NCI-H748 treated with DMSO at 0.1 percent for 48 hours (cell line): ENCODE measurements at regions not wholly inside any gene's neighbourhood (a gene's known extent, or its start where the extent isn't known, plus 50 kb on each side); places are given as distances from the start of the nearest gene placed in this dataset.
"Not testable (repeated sequence)": the region's sequence is repeated elsewhere in the genome, so short reads cannot be mapped to it uniquely, and the experiment has no call there.

Experiments used
- DNase-seq: peaks from one replicate; lab custom pipeline; 2025; lab: John Stamatoyannopoulos, UW

DNA sequence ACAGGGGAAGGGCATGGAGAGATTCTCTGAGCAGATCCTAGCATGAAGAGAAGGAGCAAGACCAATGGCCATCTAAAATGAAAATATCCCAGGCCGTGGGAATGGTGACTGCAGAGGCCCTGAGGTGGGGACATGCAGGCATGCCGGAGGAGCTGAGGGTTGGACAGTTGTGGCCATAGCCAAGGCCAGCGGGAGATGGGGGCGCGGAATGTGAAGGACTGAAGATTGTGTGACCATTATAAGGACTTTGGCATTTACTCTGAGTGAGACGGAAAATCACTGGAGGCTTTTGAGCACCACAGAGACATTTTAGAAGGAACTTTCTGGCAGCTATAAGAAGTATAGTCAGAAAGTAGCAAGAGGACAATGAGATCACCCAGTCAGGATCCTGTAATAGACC lies 341.1 kb downstream of the SFMBT2 start:
- no peak for DNase-seq

DNA sequence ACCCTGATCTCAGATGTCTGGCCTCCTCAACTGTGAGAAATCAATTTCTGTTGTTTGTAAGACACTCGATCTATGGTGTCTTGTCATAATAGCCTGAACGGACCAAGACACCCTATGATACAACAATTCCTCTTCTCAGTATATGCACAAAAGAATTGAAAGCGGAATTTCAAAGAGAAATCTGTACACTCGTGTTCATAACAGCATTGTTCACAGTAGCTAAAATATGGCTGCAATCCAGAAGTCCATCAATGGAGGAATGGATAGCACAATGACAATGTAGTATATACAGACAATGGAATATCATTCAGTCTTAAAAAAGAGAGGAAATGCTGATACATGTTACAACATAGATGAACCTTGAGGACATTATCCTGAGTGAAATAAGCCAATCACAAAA lies 354.6 kb downstream of the SFMBT2 start:
- no peak for DNase-seq

DNA sequence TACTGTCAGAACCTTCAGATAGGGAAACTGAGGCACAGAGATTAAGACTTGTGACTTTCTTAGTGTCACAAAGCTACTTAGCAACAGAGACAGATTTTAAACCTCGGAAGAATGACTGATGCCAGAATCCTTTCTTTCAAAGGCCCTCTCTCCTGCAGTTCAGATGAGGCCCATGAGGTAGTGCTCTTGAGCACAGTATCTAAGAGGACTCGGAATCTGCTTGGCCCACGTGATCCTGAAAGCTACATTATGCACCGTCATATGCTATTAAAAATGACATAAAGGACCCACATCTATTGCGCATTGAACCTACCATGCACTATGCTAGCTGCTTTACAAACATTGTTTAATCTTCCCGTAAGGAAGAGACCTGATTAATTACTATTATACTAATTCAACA lies 355.9 kb downstream of the SFMBT2 start:
- DNase-seq: no peak

DNA sequence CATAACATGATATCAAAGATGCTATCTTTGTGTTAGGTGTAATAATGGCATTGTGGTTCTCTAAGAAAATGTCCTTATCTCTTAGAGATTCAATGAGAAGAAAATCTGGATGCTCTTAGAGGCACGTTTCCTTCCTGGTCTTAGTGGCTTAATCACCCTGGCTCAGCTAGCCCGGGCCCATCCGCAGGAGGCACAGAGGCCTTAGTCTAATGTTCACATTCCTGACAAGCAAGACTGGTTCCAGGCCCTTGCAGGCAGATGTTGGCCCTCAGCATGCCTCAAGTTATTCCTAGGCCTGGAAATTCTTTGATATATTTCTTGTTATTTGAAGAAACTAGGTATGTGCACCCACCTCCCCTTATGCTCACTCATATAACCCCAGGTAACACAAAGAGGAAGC lies 357.6 kb downstream of the SFMBT2 start:
- DNase-seq: no peak

DNA sequence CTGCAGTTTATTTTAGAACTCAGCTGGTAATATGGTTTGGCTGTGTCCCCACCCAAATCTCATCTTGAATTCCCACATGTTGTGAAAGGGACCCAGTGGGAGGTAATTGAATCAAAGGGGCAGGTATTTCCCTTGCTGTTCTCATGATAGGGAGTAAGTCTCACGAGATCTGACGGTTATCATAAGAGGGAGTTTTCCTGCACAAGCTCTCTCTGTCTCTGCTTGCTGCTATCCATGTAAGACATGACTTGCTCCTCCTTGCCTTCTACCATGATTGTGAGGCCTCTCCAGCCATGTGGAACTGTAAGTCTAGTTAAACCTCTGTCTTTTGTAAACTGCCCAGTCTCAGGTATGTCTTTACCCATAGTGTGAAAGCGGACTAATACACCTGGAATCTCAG lies 360.8 kb downstream of the SFMBT2 start:
- DNase-seq: not testable (repeated sequence)

DNA sequence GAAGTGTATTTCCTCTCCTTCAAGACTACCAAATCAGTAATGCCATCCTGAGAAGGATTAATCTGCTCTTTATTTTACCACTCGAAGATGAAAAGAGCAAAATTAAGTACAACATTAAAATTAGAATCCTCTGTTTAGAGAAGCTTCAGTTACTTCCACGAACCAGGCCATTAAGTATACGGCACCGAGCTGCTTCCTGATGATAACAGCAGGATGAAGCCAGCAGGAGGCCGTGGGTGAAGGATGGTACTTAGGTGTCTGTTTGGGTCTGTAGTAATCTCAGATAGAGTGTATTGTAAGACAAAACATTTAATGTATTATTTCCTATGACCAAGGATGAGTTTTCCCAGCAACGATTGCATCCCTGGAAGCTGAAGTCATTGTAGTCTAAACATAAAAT lies 362.8 kb downstream of the SFMBT2 start:
- no peak for DNase-seq

DNA sequence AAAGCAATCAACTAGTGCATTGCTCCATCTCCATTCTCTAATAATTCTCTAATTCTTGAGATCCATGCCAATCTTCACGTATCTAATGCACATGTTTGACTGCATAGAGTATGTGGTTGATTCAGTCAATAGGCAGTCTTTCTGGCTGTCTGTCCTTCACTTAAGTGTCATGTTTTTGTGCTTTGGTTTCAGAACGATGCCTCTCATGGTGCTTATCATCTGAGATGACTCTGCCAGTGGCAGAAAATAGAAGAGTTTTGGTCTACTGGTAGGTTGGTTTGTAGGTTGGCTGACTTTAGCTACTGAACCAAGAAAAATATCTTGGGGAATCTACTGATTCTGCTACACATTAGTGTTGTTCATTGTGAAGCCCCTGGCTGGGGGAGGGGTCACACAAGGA lies 364.2 kb downstream of the SFMBT2 start:
- DNase-seq: no peak

DNA sequence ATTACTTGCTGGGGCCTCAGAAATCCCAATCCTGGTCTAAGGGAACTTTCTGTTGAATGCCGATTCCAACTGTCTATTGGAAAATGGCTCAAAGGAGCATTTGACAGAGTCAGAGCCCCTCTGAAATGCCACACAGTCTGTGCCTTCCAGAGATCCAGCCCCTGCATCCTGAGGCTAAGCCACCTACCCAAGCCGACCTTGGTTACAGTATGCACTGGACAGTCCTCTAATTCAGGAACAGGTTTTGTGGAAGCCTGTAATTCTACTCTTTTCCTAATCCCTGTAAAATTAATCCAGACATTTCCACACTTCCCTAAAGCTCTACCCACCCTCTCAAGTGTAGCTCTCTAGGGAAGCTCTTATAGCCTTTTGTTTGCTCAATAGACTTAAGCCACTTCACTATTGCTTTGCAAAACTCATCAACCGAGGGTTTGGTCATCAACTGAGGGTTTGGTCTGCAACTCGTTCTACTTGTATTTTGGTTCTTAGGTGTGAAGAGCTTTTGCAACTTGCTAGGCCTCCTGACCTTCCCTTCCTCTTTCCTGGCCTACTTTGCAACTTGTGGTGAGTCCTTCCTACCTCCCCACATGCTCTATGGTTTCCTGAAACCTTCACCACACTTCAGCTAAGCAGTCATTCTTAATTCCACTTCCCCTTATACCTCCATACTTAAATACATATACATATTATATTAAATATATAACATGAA lies 364.8 kb downstream of the SFMBT2 start:
- DNase-seq: no peak

DNA sequence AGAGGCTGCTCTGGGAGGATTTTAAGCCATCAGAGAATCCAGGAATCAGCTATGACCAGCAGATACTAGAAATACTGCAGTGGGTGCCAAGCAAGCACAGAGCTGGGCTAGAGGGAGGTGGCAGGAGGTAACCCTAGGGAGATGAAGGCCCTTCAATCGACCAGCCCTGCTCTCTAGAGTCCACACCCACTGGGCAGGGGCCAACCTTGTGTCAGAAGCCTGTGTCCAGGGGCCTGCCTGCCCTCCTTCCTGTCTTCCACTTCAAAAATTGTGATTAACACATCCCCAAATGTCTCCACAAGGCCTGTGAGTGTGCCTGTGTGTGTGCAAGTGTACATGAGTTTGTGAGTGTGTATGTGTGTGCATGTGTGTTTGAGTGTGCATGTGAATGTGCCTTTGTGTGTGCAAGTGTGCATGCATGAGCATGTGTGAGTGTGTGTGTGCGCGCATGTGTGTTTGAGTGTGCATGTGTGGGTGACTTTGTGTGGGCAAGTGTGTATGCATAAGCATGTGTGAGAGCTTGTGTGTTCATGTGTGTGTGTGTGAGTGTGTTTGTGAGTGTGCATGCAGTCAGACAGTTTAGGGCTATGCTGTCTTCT lies 367.7 kb downstream of the SFMBT2 start:
- no peak for DNase-seq

DNA sequence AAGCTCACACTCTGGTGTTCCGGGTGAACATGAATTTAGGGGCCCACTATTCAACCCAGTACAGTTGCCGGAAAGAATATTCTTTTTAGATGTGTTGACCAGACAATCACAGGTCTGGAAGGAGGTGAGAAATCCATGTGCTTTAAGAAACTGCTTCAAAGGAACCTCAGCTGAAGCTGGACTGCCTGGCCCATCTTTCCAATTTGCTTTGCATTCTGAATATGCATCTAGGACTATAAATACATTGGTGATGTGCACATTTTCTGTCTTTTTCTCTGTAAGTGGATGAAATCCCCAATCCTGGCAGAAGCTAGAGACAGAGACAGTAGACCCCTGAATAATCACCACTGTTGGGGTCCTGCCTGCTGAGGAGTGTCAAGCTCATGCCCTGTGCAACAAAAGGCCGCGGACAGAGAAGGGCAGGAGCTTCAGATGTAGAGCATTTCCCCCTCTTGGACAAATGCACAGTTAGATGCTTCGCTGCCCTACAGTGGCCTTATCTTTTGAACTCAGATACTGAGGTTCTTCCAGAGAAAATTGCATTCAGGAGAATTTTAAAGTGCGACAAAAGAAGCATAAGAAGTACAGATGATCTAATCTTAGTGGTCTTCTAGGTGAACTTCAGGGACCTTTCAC lies 368.3 kb downstream of the SFMBT2 start:
- DNase-seq: no peak

DNA sequence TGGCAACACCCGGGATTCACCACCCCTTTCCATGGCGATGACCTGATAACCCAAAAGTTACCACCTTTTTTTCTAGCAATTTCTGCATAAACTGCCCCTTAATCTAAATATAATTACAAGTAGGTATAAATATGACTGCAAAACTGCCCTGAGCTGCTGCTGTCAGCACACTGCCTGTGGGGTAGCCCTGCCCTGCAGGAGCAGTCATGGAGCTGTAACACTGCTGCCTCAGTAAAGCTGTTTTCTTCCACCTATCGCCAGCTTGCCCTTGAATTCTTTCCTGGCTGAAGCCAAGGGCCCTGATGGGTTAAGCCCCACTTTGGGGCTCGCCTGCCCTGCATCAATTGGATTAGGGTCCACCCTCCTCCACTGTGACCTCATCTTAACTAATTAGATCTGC lies 368.8 kb downstream of the SFMBT2 start:
- no peak for DNase-seq

DNA sequence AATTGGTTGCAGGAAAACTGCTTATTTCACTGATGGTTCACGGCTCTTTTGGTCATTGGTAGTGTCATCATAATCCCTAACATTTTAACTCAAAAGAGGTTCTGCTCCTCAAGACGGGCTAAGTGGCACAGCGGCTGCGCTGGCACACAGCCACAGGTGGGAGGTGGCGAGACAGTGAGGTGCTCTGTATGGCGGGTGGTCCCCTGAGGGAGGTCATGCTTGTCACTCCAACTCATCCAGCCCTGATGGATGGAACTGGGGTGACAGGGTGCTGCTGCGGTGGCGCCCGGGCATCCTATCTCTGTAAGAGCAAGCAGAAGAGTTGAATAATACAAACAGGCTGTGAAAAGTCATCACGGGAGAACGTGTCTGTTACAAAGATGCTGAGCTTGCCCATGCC lies 370.2 kb downstream of the SFMBT2 start:
- DNase-seq: no peak

DNA sequence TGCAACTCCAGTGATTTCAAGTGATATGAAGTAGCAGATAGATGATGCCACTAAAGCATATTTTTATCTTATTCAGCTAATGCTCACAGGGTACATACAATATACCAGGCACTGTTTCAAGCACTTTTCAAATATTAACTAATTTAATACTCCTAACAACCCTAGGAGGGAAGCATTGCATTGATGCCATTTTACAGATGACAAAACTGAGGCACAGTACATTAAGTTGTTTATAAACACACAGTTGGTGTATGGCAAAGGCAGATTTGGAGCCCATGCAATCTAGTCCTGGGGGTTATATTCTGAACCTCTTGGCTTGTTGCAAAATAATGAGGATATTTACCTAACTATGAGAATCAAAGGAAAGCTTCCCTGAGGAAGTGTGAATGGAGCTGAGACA lies 371.0 kb downstream of the SFMBT2 start:
- DNase-seq: no peak

DNA sequence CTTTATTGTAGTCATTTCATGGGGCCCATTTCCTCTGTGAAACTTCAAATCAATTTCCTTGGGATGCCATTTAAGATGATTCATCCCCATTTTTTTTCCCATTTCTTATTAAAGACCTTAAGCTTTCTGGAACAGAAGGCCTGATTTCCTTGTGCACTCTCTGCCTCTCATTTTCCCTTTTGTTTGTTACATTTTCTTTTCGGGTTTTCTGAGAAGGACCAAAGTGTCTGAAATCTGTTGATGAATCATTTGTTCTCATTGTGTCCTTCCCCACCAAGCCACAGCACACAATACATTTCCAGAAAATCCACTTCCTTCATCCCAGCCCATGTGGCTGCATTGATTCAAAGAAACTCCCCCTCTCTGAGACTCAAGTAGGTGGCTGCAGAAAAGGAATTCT lies 372.4 kb downstream of the SFMBT2 start:
- DNase-seq: no peak

DNA sequence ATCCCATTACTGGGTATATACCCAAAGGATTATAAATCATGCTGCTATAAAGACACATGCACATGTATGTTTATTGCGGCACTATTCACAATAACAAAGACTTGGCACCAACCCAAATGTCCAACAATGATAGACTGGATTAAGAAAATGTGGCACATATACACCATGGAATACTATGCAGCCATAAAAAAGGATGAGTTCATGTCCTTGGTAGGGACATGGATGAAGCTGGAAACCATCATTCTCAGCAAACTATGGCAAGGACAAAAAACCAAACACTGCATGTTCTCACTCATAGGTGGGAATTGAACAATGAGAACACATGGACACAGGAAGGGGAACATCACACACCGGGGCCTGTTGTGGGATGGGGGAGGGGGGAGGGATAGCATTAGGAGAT lies 373.4 kb downstream of the SFMBT2 start:
- not testable (repeated sequence) for DNase-seq

DNA sequence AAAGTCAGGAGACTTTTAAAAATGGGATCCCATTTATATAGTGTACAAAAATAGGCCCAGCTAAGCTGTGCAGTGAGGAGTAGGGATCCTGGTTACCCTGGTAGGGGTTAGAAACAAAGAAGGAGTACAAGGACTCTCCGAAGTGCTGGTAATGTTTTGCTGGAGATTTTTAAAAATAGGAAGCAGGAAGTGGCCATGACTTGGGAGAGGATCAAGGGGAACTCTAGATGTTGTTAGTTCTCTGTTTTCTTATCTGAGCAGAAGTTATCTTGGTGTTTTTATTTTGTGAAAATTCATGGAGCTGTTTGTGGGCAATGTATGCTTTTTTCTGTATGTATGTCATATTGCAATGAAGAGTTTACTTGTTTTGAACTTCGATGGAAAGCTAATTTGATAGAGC lies 373.9 kb downstream of the SFMBT2 start:
- no peak for DNase-seq

DNA sequence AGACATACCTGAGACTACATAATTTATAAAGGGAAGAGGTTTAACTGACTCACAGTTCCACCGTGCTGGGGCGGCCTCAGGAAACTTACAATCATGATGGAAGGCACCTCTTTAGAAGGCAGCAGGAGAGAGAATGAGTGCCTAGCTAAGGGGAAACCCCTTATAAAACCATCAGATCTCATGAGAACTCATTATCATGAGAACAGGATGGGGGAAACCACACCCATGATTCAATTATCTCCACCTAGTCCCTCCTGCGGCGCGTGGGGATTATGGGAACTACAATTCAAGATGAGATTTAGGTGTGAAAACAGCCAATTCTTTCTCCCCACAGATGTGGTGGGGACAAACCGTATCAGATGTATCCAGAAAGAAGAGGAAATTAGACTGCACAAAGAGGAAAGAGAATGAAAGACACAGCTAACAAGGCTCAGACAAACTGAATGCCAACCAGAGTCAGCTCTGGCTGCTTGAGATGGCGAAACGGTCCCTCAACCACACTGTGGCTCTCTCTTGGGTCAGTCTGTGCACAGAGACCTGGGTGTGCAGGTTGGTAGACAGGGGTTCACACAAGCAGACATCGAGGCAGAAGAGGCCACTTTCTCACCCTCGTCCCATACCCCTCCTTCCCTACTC lies 375.6 kb downstream of the SFMBT2 start:
- DNase-seq: no peak

DNA sequence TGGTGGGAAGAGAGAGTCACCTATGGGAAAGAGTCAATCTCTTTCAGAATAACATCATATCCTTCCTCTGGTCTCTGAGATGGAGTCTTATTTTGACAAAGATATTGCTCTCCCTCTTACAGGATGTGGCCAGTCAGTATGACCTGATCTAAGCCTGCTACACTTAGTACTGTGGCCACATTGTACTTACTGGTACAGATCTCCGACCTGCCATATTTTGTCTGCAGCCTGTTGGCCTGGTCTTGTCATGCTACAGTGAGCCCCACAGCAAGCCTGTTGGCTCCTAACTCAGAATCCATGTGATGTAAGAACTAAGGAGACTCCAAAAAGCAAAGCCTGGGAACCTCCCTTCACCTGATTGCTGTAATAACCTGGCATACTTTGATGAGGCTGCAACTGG lies 377.8 kb downstream of the SFMBT2 start:
- no peak for DNase-seq

DNA sequence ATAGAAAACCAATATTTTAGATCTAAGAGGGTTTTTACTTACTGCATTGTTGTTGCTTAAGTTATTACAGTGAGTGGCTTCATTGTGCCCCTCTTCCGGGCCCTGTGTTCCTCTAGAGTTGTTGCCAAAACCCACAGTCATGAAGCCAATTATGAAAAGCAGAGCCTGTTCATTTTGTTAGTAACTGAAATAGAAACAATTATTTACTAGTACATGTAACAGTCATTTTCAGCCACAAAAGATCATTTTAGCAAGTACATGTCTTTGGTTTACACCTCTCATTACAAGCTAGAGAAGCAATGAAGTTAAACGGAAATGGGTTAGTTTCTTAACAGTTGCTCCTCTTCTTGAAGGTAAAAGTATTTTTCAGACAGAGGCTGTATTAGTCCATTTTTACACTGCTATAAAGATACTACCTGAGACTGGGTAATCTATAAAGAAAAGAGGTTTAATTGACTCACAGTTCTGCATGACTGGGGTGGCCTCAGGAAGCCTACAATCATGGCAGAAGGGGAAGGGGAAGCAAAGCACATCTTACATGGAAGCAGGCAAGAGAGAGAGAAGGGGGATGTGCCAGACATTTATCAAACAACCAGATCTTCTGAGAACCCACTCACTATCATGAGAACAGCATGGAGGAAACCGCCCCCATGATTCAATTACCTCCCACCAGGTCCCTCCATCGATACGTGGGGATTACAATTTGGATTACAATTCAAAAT lies 380.5 kb downstream of the SFMBT2 start:
- DNase-seq: no peak

DNA sequence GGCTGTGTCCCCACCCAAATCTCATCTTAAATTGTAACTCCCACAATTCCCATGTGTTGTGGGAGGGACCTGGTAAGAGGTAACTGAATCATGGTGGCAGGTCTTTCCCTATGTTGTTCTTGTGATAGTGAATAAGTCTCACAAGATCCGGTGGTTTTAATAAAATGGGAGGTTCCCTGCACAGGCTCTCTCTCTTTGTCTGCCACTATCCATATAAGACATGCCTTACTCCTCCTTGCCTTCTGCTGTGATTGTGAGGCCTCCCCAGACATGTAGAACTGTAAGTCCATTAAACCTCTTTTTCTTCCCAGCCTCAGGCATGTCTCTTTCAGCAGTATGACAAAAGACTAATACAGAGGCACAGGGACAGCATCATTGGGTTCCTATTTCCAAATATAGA lies 381.2 kb downstream of the SFMBT2 start:
- DNase-seq: no peak

DNA sequence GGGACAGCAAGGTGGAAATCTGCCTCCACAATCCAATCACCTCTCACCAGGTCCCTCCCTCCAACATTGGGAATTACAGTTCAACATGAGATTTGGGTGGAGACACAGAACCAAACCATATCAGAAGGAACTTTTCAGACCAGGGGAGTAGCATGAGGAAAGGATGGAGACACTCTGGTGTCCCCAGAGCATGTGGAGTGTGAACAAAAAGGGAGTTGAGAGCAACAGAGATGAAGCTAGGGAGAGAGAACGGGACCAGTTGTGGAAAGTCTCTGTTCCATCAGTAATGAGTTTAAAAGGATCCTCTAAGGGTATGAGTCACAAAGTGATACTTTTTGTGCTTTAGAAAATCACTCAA lies 382.0 kb downstream of the SFMBT2 start:
- DNase-seq: no peak

DNA sequence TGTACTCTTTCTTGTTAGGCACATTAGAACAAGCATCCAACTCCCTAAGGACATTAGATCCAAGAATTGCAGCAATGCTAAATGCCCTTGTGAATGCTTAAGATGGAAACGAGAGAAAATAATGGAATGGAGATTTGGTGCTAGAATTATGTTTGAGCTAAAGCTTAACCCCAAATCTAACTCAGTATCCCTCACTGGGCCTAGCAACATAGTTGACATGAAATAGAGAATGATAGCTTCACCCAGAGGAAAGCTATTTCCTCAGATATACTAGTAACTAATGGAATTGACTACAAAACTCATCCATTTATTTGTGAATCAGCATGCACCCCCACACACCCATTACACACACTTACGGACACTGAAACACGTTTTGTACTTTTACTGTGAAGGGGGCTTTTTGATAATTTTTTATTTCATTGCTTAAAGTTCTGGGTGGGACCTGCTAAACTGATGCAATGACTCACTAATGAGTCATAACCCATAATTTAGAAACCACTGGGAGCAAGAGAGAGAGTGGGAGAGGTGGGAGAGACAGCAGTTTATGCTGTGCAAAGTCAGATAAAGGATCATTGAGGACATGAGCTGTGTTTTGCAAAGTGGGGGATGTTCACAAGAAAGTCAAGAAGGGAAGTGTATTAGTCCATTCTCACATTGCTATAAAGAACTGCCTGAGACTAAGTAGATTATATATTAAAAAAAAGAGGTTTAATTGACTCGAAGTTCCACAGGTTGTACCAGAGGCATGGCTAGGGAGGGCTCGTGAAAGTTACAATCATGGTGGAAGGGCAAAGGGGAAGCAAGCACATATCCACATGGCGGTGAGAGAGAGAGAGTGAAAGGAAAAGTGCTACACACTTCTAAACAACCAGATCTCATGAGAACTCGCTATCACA lies 382.7 kb downstream of the SFMBT2 start:
- DNase-seq: no peak
